Neural cell (in vitro differentiated cells): ENCODE measurements at regions not wholly inside any gene's neighbourhood (a gene's known extent, or its start where the extent isn't known, plus 50 kb on each side); places are given as distances from the start of the nearest gene placed in this dataset.

Source experiments
- H2AFZ ChIP-seq: fragments of 200-600, 300-800 bp; sonication (generic), shearing (Covaris generic); 2 replicates; pipeline ENCODE4 v1.6.0; 2014; ENCODE audit warnings: low read depth, mild to moderate bottlenecking, antibody characterized with exemption, low read length, moderate library complexity
- H3F3A ChIP-seq: fragments of 200-600 bp; shearing (Covaris generic); 2 replicates; pipeline ENCODE4 v1.6.1; 2016; ENCODE audit warnings: mild to moderate bottlenecking, moderate library complexity, mixed read lengths, antibody characterized with exemption, low read length; ENCODE audit not compliant: insufficient read depth, poor library complexity, severe bottlenecking
- H3K27ac ChIP-seq: fragments of 200-600, 300-800 bp; sonication (generic), shearing (Covaris generic); 2 replicates; pipeline ENCODE4 v1.5.1; 2014; ENCODE audit warnings: mild to moderate bottlenecking, low read length, moderate library complexity
- H3K27me3 ChIP-seq: fragments of 300-800, 200-600 bp; sonication (generic), shearing (Covaris generic); 2 replicates; pipeline ENCODE4 v1.6.0; 2014; ENCODE audit warnings: mild to moderate bottlenecking, low read depth, low read length, moderate library complexity; ENCODE audit not compliant: insufficient read depth
- H3K36me3 ChIP-seq: fragments of 300-800, 200-600 bp; sonication (generic), shearing (Covaris generic); 2 replicates; pipeline ENCODE4 v1.5.1; 2014; ENCODE audit warnings: mild to moderate bottlenecking, antibody characterized with exemption, low read length, moderate library complexity; ENCODE audit not compliant: insufficient read depth
- H3K4me2 ChIP-seq: fragments of 300-800, 200-600 bp; sonication (generic), shearing (Covaris generic); 2 replicates; pipeline ENCODE4 v1.6.0; 2014; ENCODE audit warnings: mild to moderate bottlenecking, low read length
- H3K4me3 ChIP-seq: fragments of 300-800, 200-600 bp; sonication (generic), shearing (Covaris generic); 2 replicates; pipeline ENCODE4 v1.5.1; 2014; ENCODE audit warnings: mild to moderate bottlenecking, low read length, moderate library complexity
- H3K79me2 ChIP-seq: fragments of 200-600 bp; shearing (Covaris generic); replicated peaks from 2 replicates; pipeline ENCODE4 v1.6.0; 2014; ENCODE audit warnings: mild to moderate bottlenecking, low read length, moderate library complexity; ENCODE audit not compliant: insufficient read depth
- H3K9ac ChIP-seq: fragments of 300-800, 200-600 bp; sonication (generic), shearing (Covaris generic); 2 replicates; pipeline ENCODE4 v1.6.1; 2016; ENCODE audit warnings: mild to moderate bottlenecking, low read length, mixed read lengths
- H3K9me2 ChIP-seq: fragments of 200-600 bp; shearing (Covaris generic); 2 replicates; pipeline ENCODE4 v1.6.1; 2016; ENCODE audit warnings: mild to moderate bottlenecking, low read length, mixed read lengths; ENCODE audit not compliant: insufficient read depth
- H3K9me3 ChIP-seq: fragments of 200-600, 300-800 bp; sonication (generic), shearing (Covaris generic); 2 replicates; pipeline ENCODE4 v1.6.1; 2016; ENCODE audit warnings: mild to moderate bottlenecking, mixed run types, low read length, moderate library complexity, mixed read lengths
- H4K20me1 ChIP-seq: fragments of 200-600 bp; shearing (Covaris generic); 2 replicates; pipeline ENCODE4 v1.6.1; 2016; ENCODE audit warnings: mild to moderate bottlenecking, mixed run types; ENCODE audit not compliant: insufficient read depth
- CTCF ChIP-seq: fragments of 450-650 bp; IDR thresholded peaks from 2 replicates; pipeline ENCODE4 v1.5.1; 2014; ENCODE audit warnings: antibody characterized with exemption, mild to moderate bottlenecking, moderate library complexity; ENCODE audit not compliant: poor library complexity, severe bottlenecking
- EP300 ChIP-seq: fragments of 450-650 bp; conservative IDR thresholded peaks from 2 replicates; pipeline ENCODE4 v1.6.1; 2014; ENCODE audit warnings: antibody characterized with exemption, mild to moderate bottlenecking, moderate library complexity; ENCODE audit not compliant: poor library complexity, severe bottlenecking
- EZH2 ChIP-seq: fragments of 200-600, 300-800 bp; shearing (Covaris generic), sonication (generic); IDR thresholded peaks from 2 replicates; pipeline ENCODE4 v1.6.1; 2014; ENCODE audit warnings: antibody characterized with exemption, low read length, borderline replicate concordance, mild to moderate bottlenecking; ENCODE audit not compliant: insufficient read depth, poor library complexity, severe bottlenecking
- MXI1 ChIP-seq: fragments of 450-650 bp; conservative IDR thresholded peaks from 2 replicates; pipeline ENCODE4 v1.6.1; 2014; ENCODE audit warnings: antibody characterized with exemption, mild to moderate bottlenecking; ENCODE audit not compliant: poor library complexity, severe bottlenecking
- POLR2AphosphoS5 ChIP-seq: IDR thresholded peaks from 2 replicates; pipeline ENCODE4 v1.6.1; 2012
- RAD21 ChIP-seq: fragments of 450-650 bp; conservative IDR thresholded peaks from 2 replicates; pipeline ENCODE4 v1.6.1; 2014; ENCODE audit warnings: antibody characterized with exemption, mild to moderate bottlenecking, moderate library complexity
- SMC3 ChIP-seq: fragments of 450-650 bp; conservative IDR thresholded peaks from 2 replicates; pipeline ENCODE4 v1.6.1; 2014; ENCODE audit warnings: antibody characterized with exemption, mild to moderate bottlenecking, moderate library complexity; ENCODE audit not compliant: poor library complexity
- TAF1 ChIP-seq: IDR thresholded peaks from 2 replicates; pipeline ENCODE4 v1.6.1; 2012; ENCODE audit warnings: low read depth
- TF ChIP-seq, protein P1 (sequence below): IDR thresholded peaks from 2 replicates; pipeline ENCODE4 v1.6.1; 2012; ENCODE audit warnings: borderline replicate concordance

- Histone ChIP-seq H3K27ac (no peak overlapping the region), H3K36me3 (no peaks in the 10 kb centered on the region), H3K79me2 (no peaks in the 10 kb centered on the region), H3K9me3 (no peaks in the 10 kb centered on the region), H3F3A (no peaks in the 10 kb centered on the region), H3K4me2 (no peak overlapping the region), H3K4me3 (no peak overlapping the region), H3K9ac (no peak overlapping the region), H4K20me1 (no peaks in the 10 kb centered on the region), H3K9me2 (no peaks in the 10 kb centered on the region), H3K27me3 (no peaks in the 10 kb centered on the region), H2AFZ (no peak overlapping the region)
- no peak for TF ChIP-seq SMC3
- no peak for TF ChIP-seq TAF1
- no peak for TF ChIP-seq EZH2
- no peak for TF ChIP-seq POLR2AphosphoS5
- no peak for TF ChIP-seq RAD21
- TF ChIP-seq EP300 = no peak
- TF ChIP-seq, protein P1, sequence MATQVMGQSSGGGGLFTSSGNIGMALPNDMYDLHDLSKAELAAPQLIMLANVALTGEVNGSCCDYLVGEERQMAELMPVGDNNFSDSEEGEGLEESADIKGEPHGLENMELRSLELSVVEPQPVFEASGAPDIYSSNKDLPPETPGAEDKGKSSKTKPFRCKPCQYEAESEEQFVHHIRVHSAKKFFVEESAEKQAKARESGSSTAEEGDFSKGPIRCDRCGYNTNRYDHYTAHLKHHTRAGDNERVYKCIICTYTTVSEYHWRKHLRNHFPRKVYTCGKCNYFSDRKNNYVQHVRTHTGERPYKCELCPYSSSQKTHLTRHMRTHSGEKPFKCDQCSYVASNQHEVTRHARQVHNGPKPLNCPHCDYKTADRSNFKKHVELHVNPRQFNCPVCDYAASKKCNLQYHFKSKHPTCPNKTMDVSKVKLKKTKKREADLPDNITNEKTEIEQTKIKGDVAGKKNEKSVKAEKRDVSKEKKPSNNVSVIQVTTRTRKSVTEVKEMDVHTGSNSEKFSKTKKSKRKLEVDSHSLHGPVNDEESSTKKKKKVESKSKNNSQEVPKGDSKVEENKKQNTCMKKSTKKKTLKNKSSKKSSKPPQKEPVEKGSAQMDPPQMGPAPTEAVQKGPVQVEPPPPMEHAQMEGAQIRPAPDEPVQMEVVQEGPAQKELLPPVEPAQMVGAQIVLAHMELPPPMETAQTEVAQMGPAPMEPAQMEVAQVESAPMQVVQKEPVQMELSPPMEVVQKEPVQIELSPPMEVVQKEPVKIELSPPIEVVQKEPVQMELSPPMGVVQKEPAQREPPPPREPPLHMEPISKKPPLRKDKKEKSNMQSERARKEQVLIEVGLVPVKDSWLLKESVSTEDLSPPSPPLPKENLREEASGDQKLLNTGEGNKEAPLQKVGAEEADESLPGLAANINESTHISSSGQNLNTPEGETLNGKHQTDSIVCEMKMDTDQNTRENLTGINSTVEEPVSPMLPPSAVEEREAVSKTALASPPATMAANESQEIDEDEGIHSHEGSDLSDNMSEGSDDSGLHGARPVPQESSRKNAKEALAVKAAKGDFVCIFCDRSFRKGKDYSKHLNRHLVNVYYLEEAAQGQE = no peak
Observed at GRCh38 chr2:226270285-226271058, 529.1 kb downstream of the IRS1 start.

- Histone ChIP-seq H2AFZ (no peak overlapping the region), H3K9me2 (no peaks in the 10 kb centered on the region), H3K79me2 (no peaks in the 10 kb centered on the region), H4K20me1 (no peaks in the 10 kb centered on the region), H3K36me3 (no peaks in the 10 kb centered on the region), H3K9me3 (no peaks in the 10 kb centered on the region), H3K4me2 (no peak overlapping the region), H3K27me3 (no peaks in the 10 kb centered on the region), H3F3A (no peaks in the 10 kb centered on the region), H3K4me3 (no peak overlapping the region), H3K27ac (no peak overlapping the region), H3K9ac (no peak overlapping the region)
- TF ChIP-seq RAD21 = no peak
- TF ChIP-seq POLR2AphosphoS5 = no peak
- no peak for TF ChIP-seq CTCF
- no peak for TF ChIP-seq EP300
- no peak for TF ChIP-seq SMC3
- TF ChIP-seq TAF1 = no peak
- TF ChIP-seq MXI1 = no peak
- no peak for TF ChIP-seq EZH2
- TF ChIP-seq, protein P1 = no peak
Observed at GRCh38 chr2:226267516-226268289, 531.9 kb downstream of the IRS1 start.
